ENCODE measurements at regions not wholly inside any gene's neighbourhood (a gene's known extent, or its start where the extent isn't known, plus 50 kb on each side); places are given as distances from the start of the nearest gene placed in this dataset.
"Not testable (repeated sequence)": the region's sequence is repeated elsewhere in the genome, so short reads cannot be mapped to it uniquely, and the experiment has no call there.

- intact Hi-C loops (cut with DNase I), result no loop called here
- H3K9me3 ChIP-seq, result peaks cover 0 to 13% (median 2%) of the 10 kb centered on the region in 12 donors
- H3K36me3 ChIP-seq, result no peaks in the 10 kb centered on the region
- no peaks in the 10 kb centered on the region for H3K4me1 ChIP-seq
- H3K27me3 ChIP-seq, result no peaks in the 10 kb centered on the region
- DNase-seq (no peak), ATAC-seq (no peak)
- no peak overlapping the region for H3K27ac ChIP-seq
- H3K4me3 ChIP-seq, result no peak overlapping the region
- TF ChIP-seq CTCF (IDR thresholded peaks at IDR 0.05) (no peak), POLR2A (IDR thresholded peaks at IDR 0.05) (no peak)
Measured at GRCh38 chr12:58673021-58673420, 247.3 kb downstream of the LRIG3 start.

- 83 to 94% (median 90%) methylated on average over 2 to 3 of the region's 3 CpGs for WGBS, 4 donors
- H3K4me3 ChIP-seq; DNase-seq; H3K27me3 ChIP-seq; H3K36me3 ChIP-seq; H3K27ac ChIP-seq; H3K4me1 ChIP-seq; intact Hi-C loops (cut with DNase I); ATAC-seq: not testable (repeated sequence)
- H3K9me3 ChIP-seq, result peaks cover 0 to 37% (median 19%) of the 10 kb centered on the region in 12 donors
Measured at GRCh38 chr12:58677833-58678232, 242.5 kb downstream of the LRIG3 start.

- no peak for TF ChIP-seq POLR2A (IDR thresholded peaks at IDR 0.05)
- no peak for TF ChIP-seq CTCF (IDR thresholded peaks at IDR 0.05)
- no peak for ATAC-seq
- DNase-seq, result no peak
- intact Hi-C loops (cut with DNase I), result no loop called here
- Histone ChIP-seq H3K27ac (no peak overlapping the region), H3K9me3 (peaks cover 0 to 37% (median 19%) of the 10 kb centered on the region in 12 donors), H3K36me3 (no peaks in the 10 kb centered on the region), H3K4me3 (no peak overlapping the region), H3K27me3 (no peaks in the 10 kb centered on the region), H3K4me1 (no peaks in the 10 kb centered on the region)
- 73 to 85% (median 80%) methylated on average over 2 of the region's 2 CpGs for WGBS, 4 donors
Measured at GRCh38 chr12:58678753-58679152, 241.6 kb downstream of the LRIG3 start.

- no peak for TF ChIP-seq POLR2A (IDR thresholded peaks at IDR 0.05)
- TF ChIP-seq CTCF (IDR thresholded peaks at IDR 0.05), result no peak
- WGBS, 4 donors, result 76 to 84% (median 78%) methylated on average over 2 of the region's 2 CpGs
- intact Hi-C loops (cut with DNase I), result no loop called here
Measured at GRCh38 chr12:58681730-58682129, 238.6 kb downstream of the LRIG3 start.

GRCh38 chr12:58695263-58695662 is 225.0 kb downstream of the LRIG3 start:
- Histone ChIP-seq H3K27ac (no peak overlapping the region), H3K27me3 (no peaks in the 10 kb centered on the region), H3K4me1 (no peaks in the 10 kb centered on the region), H3K36me3 (no peaks in the 10 kb centered on the region), H3K4me3 (no peak overlapping the region), H3K9me3 (peaks cover 0 to 41% (median 11%) of the 10 kb centered on the region in 12 donors)
- intact Hi-C loops (cut with DNase I), result no loop called here
- no peak for TF ChIP-seq POLR2A (IDR thresholded peaks at IDR 0.05)
- TF ChIP-seq CTCF (IDR thresholded peaks at IDR 0.05), result no peak
- 81 to 90% (median 87%) methylated on average over 11 of the region's 11 CpGs for WGBS, 4 donors
- DNase-seq (no peak), ATAC-seq (no peak)

More at GRCh38 chr12:58681730-58682129, 238.6 kb downstream of the LRIG3 start:
- peaks cover 0 to 28% (median 18%) of the 10 kb centered on the region in 12 donors for H3K9me3 ChIP-seq
- no peak overlapping the region for H3K27ac ChIP-seq
- no peaks in the 10 kb centered on the region for H3K27me3 ChIP-seq
- H3K4me1 ChIP-seq, result no peaks in the 10 kb centered on the region
- H3K4me3 ChIP-seq, result no peak overlapping the region
- DNase-seq (no peak), ATAC-seq (no peak)
- no peaks in the 10 kb centered on the region for H3K36me3 ChIP-seq
